OCI-LY3 (cell line): ENCODE measurements at regions not wholly inside any gene's neighbourhood (a gene's known extent, or its start where the extent isn't known, plus 50 kb on each side); places are given as distances from the start of the nearest gene placed in this dataset.
"Not testable (repeated sequence)": the region's sequence is repeated elsewhere in the genome, so short reads cannot be mapped to it uniquely, and the experiment has no call there.

Source experiments
- H2AFZ ChIP-seq: fragments of 200-600, 300-600 bp; shearing (Covaris generic); 2 replicates; pipeline ENCODE4 v1.6.0; 2014; ENCODE audit warnings: antibody characterized with exemption, low read depth, low read length
- H3K27ac ChIP-seq: fragments of 200-600, 300-600 bp; sonication (generic); 2 replicates; pipeline ENCODE4 v1.5.1; 2014; ENCODE audit warnings: mild to moderate bottlenecking, low read length, moderate library complexity, mixed read lengths
- H3K27me3 ChIP-seq: fragments of 200-600, 300-600 bp; sonication (generic); 2 replicates; pipeline ENCODE4 v1.6.1; 2014; ENCODE audit warnings: low read depth, low read length, mixed read lengths
- H3K36me3 ChIP-seq: fragments of 200-600, 300-600 bp; sonication (generic); replicated peaks from 2 replicates; pipeline ENCODE3; 2014; ENCODE audit warnings: low read depth, low read length, mixed read lengths
- H3K4me1 ChIP-seq: fragments of 300-600, 200-600 bp; sonication (generic); 2 replicates; pipeline ENCODE4 v1.6.1; 2014; ENCODE audit warnings: low read length, mixed read lengths
- H3K4me2 ChIP-seq: fragments of 200-600, 300-600 bp; sonication (generic); 2 replicates; pipeline ENCODE4 v1.6.1; 2014; ENCODE audit warnings: low read length, mixed read lengths
- H3K4me3 ChIP-seq: fragments of 300-600, 200-600 bp; sonication (generic); 2 replicates; pipeline ENCODE4 v1.5.1; 2014; ENCODE audit warnings: antibody characterized with exemption, mild to moderate bottlenecking, low read length, moderate library complexity
- H3K79me2 ChIP-seq: fragments of 300-600, 200-600 bp; shearing (Covaris generic); 2 replicates; pipeline ENCODE4 v1.6.1; 2014; ENCODE audit warnings: mild to moderate bottlenecking, low read length, mixed read lengths
- H3K9ac ChIP-seq: fragments of 300-600, 200-600 bp; shearing (Covaris generic); 2 replicates; pipeline ENCODE4 v1.6.0; 2014; ENCODE audit warnings: mild to moderate bottlenecking, low read length, moderate library complexity
- H3K9me3 ChIP-seq: fragments of 200-600, 300-600 bp; shearing (Covaris generic); 2 replicates; pipeline ENCODE4 v1.6.1; 2014; ENCODE audit warnings: low read length, mixed read lengths; ENCODE audit not compliant: insufficient read depth
- H4K20me1 ChIP-seq: fragments of 200-600, 300-600 bp; sonication (generic); 2 replicates; pipeline ENCODE4 v1.6.1; 2016; ENCODE audit warnings: low read length, mixed read lengths; ENCODE audit not compliant: insufficient read depth
- EZH2phosphoT487 ChIP-seq: fragments of 200-600 bp; shearing (Covaris generic); IDR thresholded peaks from 2 replicates; pipeline ENCODE4 v1.6.1; 2018; ENCODE audit warnings: antibody characterized with exemption, mixed run types, low read depth
- TF ChIP-seq, protein P1 (sequence below): fragments of 200-600, 300-600 bp; sonication (generic); IDR thresholded peaks from 2 replicates; pipeline ENCODE4 v1.5.1; 2014; ENCODE audit warnings: antibody characterized with exemption, low read length, low read depth

DNA sequence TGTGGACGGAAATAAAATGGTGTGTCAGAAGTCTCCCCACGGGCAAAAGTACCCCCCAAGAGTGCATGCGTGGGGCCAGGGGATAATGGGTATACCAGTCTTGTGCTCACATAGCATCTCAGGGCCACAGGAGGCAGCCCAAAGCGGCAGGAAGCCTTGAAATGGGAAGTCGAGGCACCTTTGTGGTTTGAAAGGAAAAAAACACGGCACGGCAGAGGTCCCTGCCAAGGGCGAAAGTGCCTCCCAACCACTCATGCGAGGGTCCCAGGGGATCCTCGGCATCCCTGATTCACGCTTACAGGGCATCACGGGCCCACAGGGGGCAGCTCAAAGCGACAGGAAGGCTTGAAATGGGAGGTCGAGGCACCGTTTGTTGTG lies 583.2 kb downstream of the ALG10 start:
- H4K20me1 ChIP-seq, result no peaks in the 10 kb centered on the region
- TF ChIP-seq EZH2phosphoT487, result no peak
- TF ChIP-seq, protein P1, sequence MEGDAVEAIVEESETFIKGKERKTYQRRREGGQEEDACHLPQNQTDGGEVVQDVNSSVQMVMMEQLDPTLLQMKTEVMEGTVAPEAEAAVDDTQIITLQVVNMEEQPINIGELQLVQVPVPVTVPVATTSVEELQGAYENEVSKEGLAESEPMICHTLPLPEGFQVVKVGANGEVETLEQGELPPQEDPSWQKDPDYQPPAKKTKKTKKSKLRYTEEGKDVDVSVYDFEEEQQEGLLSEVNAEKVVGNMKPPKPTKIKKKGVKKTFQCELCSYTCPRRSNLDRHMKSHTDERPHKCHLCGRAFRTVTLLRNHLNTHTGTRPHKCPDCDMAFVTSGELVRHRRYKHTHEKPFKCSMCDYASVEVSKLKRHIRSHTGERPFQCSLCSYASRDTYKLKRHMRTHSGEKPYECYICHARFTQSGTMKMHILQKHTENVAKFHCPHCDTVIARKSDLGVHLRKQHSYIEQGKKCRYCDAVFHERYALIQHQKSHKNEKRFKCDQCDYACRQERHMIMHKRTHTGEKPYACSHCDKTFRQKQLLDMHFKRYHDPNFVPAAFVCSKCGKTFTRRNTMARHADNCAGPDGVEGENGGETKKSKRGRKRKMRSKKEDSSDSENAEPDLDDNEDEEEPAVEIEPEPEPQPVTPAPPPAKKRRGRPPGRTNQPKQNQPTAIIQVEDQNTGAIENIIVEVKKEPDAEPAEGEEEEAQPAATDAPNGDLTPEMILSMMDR, result no peak
- no peaks in the 10 kb centered on the region for H3K36me3 ChIP-seq
- H3K9ac ChIP-seq, result no peak overlapping the region
- H3K4me1 ChIP-seq, result no peaks in the 10 kb centered on the region
- no peaks in the 10 kb centered on the region for H3K27me3 ChIP-seq
- no peaks in the 10 kb centered on the region for H3K79me2 ChIP-seq
- no peak overlapping the region for H3K4me2 ChIP-seq
- no peak overlapping the region for H3K27ac ChIP-seq
- H3K9me3 ChIP-seq, result no peaks in the 10 kb centered on the region; the same call in 1 of the 2 replicates
- no peak overlapping the region for H2AFZ ChIP-seq
- no peak overlapping the region for H3K4me3 ChIP-seq

DNA sequence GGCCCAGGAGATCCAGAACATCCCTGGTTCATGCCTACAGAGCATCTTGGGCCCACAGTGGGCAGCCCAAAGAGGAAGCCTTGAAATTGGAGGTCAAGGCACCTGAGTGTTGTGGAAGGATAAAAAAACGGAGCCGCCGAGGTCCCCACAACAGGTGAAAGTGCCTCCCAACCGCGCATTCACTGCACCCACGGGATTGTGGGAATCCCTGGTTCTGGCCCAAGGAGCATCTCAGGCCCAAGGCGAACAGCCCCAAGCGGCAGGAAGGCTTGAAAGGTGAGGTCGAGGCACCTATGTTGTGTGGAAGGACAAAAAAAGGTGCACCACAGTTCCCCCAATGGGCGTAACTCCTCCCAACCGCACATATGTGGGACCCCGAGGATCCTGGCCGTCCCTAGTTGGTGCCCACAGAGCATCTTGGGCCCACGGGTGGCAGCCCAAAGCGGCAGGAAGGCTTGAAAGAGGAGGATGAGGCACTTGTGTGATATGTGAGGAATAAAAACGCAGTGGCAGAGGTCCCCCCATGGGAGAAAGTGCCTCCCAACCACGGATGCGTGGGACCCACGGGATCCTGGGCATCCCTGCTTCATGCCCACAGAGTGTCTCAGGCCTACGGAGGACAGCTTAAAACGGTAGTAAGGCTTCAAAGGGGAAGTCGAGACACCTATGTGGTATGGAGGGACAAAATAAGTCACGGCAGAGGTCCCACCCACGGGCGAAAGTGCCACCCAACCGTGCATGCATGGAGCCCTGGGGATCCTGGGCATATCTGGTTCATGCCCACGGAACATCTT lies 583.9 kb downstream of the ALG10 start:
- H4K20me1 ChIP-seq, result no peaks in the 10 kb centered on the region
- no peak overlapping the region for H3K9ac ChIP-seq
- TF ChIP-seq, protein P1, result no peak
- no peak for TF ChIP-seq EZH2phosphoT487
- no peak overlapping the region for H3K27ac ChIP-seq
- H3K27me3 ChIP-seq, result no peaks in the 10 kb centered on the region
- no peaks in the 10 kb centered on the region; the same call in 1 of the 2 replicates for H3K9me3 ChIP-seq
- H3K36me3 ChIP-seq, result no peaks in the 10 kb centered on the region
- H3K4me3 ChIP-seq, result no peak overlapping the region
- no peak overlapping the region for H2AFZ ChIP-seq
- no peaks in the 10 kb centered on the region for H3K79me2 ChIP-seq
- no peak overlapping the region for H3K4me2 ChIP-seq
- H3K4me1 ChIP-seq, result no peaks in the 10 kb centered on the region

DNA sequence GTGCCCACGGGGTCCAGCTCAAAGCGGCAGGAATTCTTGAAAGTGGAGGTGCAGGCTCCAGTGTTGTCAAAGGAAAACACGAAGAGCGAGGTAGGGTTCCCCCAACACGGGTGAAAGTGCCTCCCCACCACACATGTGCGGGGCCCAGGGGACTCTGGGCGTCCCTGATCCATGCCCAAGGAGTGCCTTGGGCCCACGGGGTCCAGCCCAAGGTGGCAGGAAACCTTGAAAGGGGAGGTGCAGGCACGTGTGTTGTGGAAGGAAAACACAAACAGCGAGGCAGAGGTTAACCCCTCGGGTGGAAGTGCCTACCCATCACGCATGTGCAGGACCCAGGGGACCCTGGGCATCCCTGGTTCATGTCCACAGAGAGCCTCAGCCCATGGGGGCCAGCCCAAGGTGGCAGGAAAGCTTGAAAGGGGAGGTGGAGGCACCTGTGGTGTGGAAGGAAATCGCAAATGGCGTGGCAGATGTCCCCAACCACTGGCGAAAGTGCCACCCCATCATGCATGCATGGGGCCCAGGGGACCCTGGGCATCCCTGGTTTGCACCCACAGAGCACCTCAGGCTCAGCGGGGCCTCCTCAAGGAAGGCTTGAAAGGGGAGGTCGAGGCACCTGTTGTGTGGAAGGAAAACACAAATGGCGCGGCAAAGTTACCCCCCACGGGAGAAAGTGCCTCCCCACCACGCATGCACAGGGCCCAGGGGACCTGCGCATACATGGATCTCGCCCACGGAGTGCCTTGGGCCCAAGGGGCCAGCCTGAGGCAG lies 584.6 kb downstream of the ALG10 start:
- no peak overlapping the region for H3K4me3 ChIP-seq
- no peak overlapping the region for H3K4me2 ChIP-seq
- no peaks in the 10 kb centered on the region for H3K36me3 ChIP-seq
- no peaks in the 10 kb centered on the region for H3K27me3 ChIP-seq
- no peak overlapping the region for H2AFZ ChIP-seq
- TF ChIP-seq, protein P1, result no peak
- TF ChIP-seq EZH2phosphoT487, result no peak
- H4K20me1 ChIP-seq, result no peaks in the 10 kb centered on the region
- no peak overlapping the region for H3K9ac ChIP-seq
- H3K4me1 ChIP-seq, result no peaks in the 10 kb centered on the region
- no peaks in the 10 kb centered on the region for H3K9me3 ChIP-seq
- H3K79me2 ChIP-seq, result no peaks in the 10 kb centered on the region
- no peak overlapping the region for H3K27ac ChIP-seq

DNA sequence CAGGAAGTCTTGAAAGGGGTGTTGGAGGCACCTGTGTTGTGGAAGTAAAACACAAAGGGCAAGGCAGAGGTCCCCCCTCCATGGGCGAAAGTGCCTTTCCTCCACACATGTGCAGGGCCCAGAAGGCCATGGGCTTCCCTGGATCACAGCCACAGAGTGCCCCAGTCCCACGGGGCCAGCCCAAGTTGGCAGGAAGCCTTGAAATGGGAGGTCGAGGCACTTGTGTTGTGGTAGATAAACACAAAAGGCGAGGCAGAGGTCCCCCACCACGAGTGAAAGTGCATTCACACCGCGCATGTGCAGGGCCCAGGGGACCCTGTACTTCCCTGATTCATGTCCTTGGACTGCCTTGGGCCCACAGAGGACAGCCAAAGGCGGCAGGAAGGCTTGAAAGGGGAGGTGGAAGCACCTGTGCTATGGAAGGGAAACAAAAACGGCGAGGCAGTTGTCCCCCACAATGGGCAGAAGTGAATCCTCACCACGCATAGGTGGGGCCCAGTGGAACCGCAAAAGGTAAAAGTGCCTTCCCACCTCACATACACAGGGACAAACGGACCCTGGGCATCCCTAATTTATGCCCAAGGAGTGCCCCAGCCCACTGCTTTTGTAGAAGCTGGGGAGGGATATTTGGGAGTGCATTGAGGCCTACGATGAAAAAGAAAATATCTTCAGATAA lies 585.4 kb downstream of the ALG10 start:
- Histone ChIP-seq H3K9ac (no peak overlapping the region), H4K20me1 (no peaks in the 10 kb centered on the region), H3K4me2 (no peak overlapping the region), H3K27ac (no peak overlapping the region), H3K9me3 (no peaks in the 10 kb centered on the region), H3K27me3 (no peaks in the 10 kb centered on the region), H3K4me3 (no peak overlapping the region), H3K36me3 (no peaks in the 10 kb centered on the region), H3K79me2 (no peaks in the 10 kb centered on the region), H3K4me1 (no peaks in the 10 kb centered on the region), H2AFZ (no peak overlapping the region)
- TF ChIP-seq, protein P1, result no peak
- TF ChIP-seq EZH2phosphoT487, result no peak

DNA sequence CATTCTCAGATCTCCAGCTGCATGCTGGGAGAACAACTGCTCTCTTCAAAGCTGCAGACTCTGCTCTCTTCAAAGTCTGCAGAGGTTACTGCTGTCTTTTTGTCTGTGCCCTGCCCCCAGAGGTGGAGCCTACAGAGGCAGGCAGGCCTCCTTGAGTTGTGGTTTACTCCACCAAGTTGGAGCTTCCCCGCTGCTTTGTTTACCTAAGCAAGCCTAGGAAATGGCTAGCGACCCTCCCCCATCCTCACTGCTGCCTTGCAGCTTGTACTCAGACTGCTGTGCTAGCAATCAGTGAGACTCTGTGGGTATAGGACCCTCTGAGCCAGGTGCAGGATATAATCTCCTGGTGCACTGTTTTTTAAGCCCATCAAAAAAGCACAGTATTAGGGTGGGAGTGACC lies 591.7 kb downstream of the ALG10 start:
- H3K4me1 ChIP-seq, H2AFZ ChIP-seq, H3K79me2 ChIP-seq, H3K36me3 ChIP-seq, H4K20me1 ChIP-seq, H3K4me2 ChIP-seq, H3K4me3 ChIP-seq, H3K9me3 ChIP-seq, H3K27me3 ChIP-seq, H3K9ac ChIP-seq, H3K27ac ChIP-seq: not testable (repeated sequence)
